Esophagus squamous epithelium (tissue), 5 donors: ENCODE measurements at regions not wholly inside any gene's neighbourhood (a gene's known extent, or its start where the extent isn't known, plus 50 kb on each side); places are given as distances from the start of the nearest gene placed in this dataset.

Experiments used
- DNase-seq: peaks from one replicate; lab custom pipeline; 2025; lab: John Stamatoyannopoulos, UW
- H3K27ac ChIP-seq, 4 donors: fragments of 200-600 bp; sonication (generic); one replicate each; pipeline ENCODE4 v1.5.1; 2016 to 2019; ENCODE audit warnings: mild to moderate bottlenecking in 1 of 4
- H3K27me3 ChIP-seq, 4 donors: fragments of 200-600 bp; sonication (generic); 1 replicate in 3 of 4; 2 replicates in 1 of 4; pipeline versions ENCODE4 v1.5.1 to v1.6.0; 2017 to 2021; ENCODE audit warnings: antibody characterized with exemption in 1 of 4
- H3K36me3 ChIP-seq, 3 donors: fragments of 200-600 bp; sonication (generic); one replicate each; pipeline ENCODE4 v1.5.1; 2016 to 2019
- H3K4me1 ChIP-seq, 3 donors: fragments of 200-600 bp; sonication (generic); one replicate each; pipeline ENCODE4 v1.5.1; 2017 to 2019
- H3K4me3 ChIP-seq, 4 donors: fragments of 200-600 bp; sonication (generic); 1 replicate in 3 of 4; 2 replicates in 1 of 4; pipeline ENCODE4 v1.5.1; 2016 to 2019; ENCODE audit warnings: mild to moderate bottlenecking in 2 of 4, moderate library complexity in 1 of 4
- H3K9me3 ChIP-seq, 3 donors: fragments of 200-600 bp; sonication (generic); one replicate each; pipeline ENCODE4 v1.5.1; 2016 to 2019
- POLR2A ChIP-seq, 4 donors: fragments of 450-650 bp; IDR thresholded peaks; one replicate each; pipeline ENCODE4 v1.6.1; 2017; ENCODE audit warnings: antibody characterized with exemption in 4 of 4, mild to moderate bottlenecking in 4 of 4, moderate library complexity in 3 of 4
- WGBS, 2 donors: methylation state at CpG; one replicate each; pipeline ENCODE4 v1.1.5; 2018; 5-methylcytosine and 5-hydroxymethylcytosine counted together
- intact Hi-C: fragments of 100-400 bp; cut with DNase I; formaldehyde crosslinking; loops from one replicate; pipeline ENCODE4 v1.15.0; 2022
- TF ChIP-seq, protein P1 (sequence below), 6 experiments: fragments of 450-650 bp in 4 of 6; fragments of 200-600 bp in 2 of 6; sonication (generic) in 2 of 6; IDR thresholded peaks; one replicate each; pipeline ENCODE4 v1.5.1; 2016 to 2019; ENCODE audit warnings: antibody characterized with exemption in 6 of 6, mild to moderate bottlenecking in 4 of 6, moderate library complexity in 4 of 6
- donor health status: DM: yes; HTN: yes; CAD: no.

DNA sequence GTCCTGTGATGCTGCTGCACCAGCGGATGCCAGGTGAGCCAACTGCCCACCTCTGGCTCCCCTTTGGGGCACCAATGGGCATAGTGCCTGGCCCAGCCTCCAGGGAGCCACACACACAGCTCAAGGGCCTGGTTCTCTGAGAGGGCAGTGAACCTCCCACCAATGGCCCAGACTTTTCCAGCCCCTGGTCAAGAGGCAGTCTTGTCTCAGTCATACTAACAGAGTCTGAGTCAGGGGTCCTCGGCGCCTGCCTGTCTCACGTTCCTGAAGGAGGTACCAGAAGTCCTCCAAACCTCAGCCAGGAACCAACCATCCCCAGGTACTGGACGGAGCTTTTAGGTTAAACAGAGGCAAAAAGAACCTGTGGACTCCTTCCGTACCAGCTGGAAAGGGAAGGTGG lies 121.1 kb downstream of the C5orf15 start:
- no peak for DNase-seq
- Histone ChIP-seq H3K4me1 (peaks cover 13 to 69% (median 15%) of the 10 kb centered on the region in 3 donors), H3K4me3 (no peak overlapping the region), H3K9me3 (no peaks in the 10 kb centered on the region), H3K36me3 (no peaks in the 10 kb centered on the region), H3K27me3 (peaks cover 0 to 22% (median 0%) of the 10 kb centered on the region in 4 donors), H3K27ac (no peak overlapping the region)
- intact Hi-C loops = no loop called here
- 76 to 80% methylated on average over 2 to 4 of the region's 6 CpGs for WGBS, 2 donors
- TF ChIP-seq, protein P1, sequence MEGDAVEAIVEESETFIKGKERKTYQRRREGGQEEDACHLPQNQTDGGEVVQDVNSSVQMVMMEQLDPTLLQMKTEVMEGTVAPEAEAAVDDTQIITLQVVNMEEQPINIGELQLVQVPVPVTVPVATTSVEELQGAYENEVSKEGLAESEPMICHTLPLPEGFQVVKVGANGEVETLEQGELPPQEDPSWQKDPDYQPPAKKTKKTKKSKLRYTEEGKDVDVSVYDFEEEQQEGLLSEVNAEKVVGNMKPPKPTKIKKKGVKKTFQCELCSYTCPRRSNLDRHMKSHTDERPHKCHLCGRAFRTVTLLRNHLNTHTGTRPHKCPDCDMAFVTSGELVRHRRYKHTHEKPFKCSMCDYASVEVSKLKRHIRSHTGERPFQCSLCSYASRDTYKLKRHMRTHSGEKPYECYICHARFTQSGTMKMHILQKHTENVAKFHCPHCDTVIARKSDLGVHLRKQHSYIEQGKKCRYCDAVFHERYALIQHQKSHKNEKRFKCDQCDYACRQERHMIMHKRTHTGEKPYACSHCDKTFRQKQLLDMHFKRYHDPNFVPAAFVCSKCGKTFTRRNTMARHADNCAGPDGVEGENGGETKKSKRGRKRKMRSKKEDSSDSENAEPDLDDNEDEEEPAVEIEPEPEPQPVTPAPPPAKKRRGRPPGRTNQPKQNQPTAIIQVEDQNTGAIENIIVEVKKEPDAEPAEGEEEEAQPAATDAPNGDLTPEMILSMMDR (IDR thresholded peaks at IDR 0.05) = no peak
- TF ChIP-seq POLR2A (IDR thresholded peaks at IDR 0.05) = no peak

DNA sequence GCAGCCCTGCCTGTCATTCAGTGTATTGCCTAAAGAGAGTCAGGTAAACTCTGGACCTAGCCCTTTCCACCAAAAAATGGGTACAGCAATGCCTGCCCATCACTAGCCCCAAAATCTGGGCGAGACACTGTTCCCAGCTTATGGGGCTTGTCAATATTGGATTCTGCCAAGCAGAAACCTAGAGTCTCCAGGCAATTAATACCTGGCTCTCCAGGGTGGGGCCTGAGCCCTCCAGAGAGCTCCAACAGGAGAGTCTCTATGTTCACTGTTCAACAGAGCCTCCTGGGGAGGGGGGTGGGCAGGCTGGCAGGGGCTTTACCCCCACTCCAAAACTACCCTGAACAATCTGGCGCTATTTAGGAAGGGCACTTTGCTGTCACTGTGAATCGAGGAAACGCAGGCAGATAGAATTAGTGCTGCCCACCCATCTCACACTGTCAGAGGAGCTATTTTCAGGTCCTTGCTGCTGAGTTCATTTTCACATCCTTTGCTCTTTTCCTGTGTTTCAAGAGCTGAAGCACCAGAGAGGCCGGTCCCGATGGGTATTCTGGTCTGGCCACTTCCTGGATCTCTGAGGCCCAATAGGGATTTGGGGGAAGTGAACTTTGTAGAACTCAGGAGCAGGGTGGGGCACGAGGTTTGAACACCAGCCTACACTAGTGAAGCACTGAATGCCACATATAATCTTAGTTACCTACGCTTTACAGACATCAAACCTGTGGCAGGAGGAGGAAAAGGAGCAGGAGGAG lies 121.8 kb downstream of the C5orf15 start:
- 65 to 79% methylated on average over 4 to 7 of the region's 8 CpGs for WGBS, 2 donors
- Histone ChIP-seq H3K4me3 (no peak overlapping the region), H3K9me3 (no peaks in the 10 kb centered on the region), H3K27me3 (peaks cover 0 to 17% (median 0%) of the 10 kb centered on the region in 4 donors), H3K4me1 (peaks cover 13 to 69% (median 15%) of the 10 kb centered on the region in 3 donors), H3K36me3 (no peaks in the 10 kb centered on the region), H3K27ac (peak overlapping the region in 1 of 4 donors; percentile 85)
- TF ChIP-seq, protein P1 (IDR thresholded peaks at IDR 0.05) = no peak
- TF ChIP-seq POLR2A (IDR thresholded peaks at IDR 0.05) = no peak
- no peak for DNase-seq
- intact Hi-C loops = no loop called here

DNA sequence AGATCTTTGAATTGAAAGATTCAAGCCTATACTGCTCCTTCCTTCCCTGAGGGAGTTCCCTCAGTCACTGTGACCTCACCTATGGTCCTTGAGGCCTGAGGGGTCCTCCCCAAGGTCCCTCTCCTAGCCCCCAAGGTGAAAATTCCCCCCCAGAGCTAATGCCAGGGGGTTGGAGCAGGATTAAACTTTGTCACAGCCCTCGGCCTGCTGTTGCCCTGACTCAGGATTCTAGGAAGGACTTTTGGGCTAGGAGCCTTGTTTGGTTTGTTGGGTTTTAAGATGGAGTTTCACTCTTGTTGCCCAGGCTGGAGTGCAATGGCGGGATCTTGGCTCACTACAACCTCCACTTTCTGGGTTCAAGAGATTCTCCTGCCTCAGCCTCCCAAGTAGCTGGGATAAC lies 123.2 kb downstream of the C5orf15 start:
- WGBS, 2 donors = 50% methylated on average over 2 of the region's 2 CpGs; no CpG with 5 or more reads in 1 of the 2 donors
- H3K9me3 ChIP-seq = no peaks in the 10 kb centered on the region
- H3K4me1 ChIP-seq = peaks cover 11 to 67% (median 15%) of the 10 kb centered on the region in 3 donors
- H3K36me3 ChIP-seq = no peaks in the 10 kb centered on the region
- no peak for TF ChIP-seq POLR2A (IDR thresholded peaks at IDR 0.05)
- TF ChIP-seq, protein P1 (IDR thresholded peaks at IDR 0.05) = no peak
- intact Hi-C loops = no loop called here
- DNase-seq = no peak
- peaks cover 0 to 7% (median 0%) of the 10 kb centered on the region in 4 donors for H3K27me3 ChIP-seq
- H3K4me3 ChIP-seq = no peak overlapping the region
- H3K27ac ChIP-seq = peak overlapping the region; percentile 70 to 85 (median 76)

DNA sequence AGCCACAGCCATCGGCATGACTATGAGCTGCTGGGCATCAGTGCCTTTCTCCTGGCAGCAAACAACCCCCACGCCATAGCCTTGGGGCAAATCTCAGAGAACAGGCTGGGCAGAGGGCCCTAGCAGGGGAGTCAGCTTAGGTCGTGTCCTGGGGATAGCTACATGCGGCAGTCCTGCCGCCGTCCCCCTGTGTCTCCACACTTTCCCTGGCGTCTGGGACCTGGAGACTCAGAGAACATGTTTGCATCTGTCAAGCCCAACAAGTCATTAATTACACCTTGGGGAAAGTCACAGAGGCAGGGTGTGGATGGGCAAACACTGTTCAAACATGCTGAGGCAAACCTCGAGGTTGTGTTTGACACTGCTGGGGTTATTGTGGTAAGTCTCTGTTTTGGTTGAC lies 123.6 kb downstream of the C5orf15 start:
- intact Hi-C loops = no loop called here
- Histone ChIP-seq H3K36me3 (no peaks in the 10 kb centered on the region), H3K4me1 (peaks cover 9 to 65% (median 15%) of the 10 kb centered on the region in 3 donors), H3K9me3 (no peaks in the 10 kb centered on the region), H3K27me3 (peaks cover 0 to 5% (median 0%) of the 10 kb centered on the region in 4 donors), H3K27ac (peak overlapping the region; percentile 69 to 85 (median 76)), H3K4me3 (no peak overlapping the region)
- WGBS, 2 donors = 29 to 32% methylated on average over 5 to 8 of the region's 8 CpGs
- DNase-seq = no peak
- TF ChIP-seq, protein P1 (IDR thresholded peaks at IDR 0.05) = no peak
- no peak for TF ChIP-seq POLR2A (IDR thresholded peaks at IDR 0.05)

DNA sequence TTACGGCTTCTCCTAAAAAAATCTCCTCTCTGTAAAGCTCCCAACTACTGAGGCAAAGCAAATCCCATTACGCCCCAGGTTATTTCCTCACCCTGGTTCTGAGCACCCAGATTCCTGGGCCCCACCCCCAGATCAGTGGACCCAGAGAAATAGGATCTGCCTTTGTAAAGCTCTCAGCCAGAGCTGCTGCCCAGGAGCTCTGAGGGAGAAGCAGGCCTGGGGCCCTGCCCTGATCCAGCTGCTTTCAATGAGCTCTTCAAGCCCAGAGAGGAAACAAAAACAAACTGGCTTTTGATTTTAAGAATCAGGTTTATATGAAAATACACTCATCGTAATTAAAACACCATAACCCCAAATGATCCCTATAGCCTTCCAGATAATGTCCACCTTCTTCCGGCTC lies 124.5 kb downstream of the C5orf15 start:
- no peak overlapping the region for H3K4me3 ChIP-seq
- no peaks in the 10 kb centered on the region for H3K36me3 ChIP-seq
- TF ChIP-seq, protein P1 (IDR thresholded peaks at IDR 0.05) = no peak
- no peak for TF ChIP-seq POLR2A (IDR thresholded peaks at IDR 0.05)
- intact Hi-C loops = no loop called here
- peaks cover 9 to 63% (median 15%) of the 10 kb centered on the region in 3 donors for H3K4me1 ChIP-seq
- no peaks in the 10 kb centered on the region for H3K9me3 ChIP-seq
- DNase-seq = no peak
- peak overlapping the region in 1 of 4 donors; percentile 85 for H3K27ac ChIP-seq
- peaks cover 0 to 5% (median 0%) of the 10 kb centered on the region in 4 donors for H3K27me3 ChIP-seq
- WGBS, 2 donors = 52 to 67% methylated on average over 3 to 4 of the region's 4 CpGs
